GM19395 (cell line): ENCODE measurements at regions not wholly inside any gene's neighbourhood (a gene's known extent, or its start where the extent isn't known, plus 50 kb on each side); places are given as distances from the start of the nearest gene placed in this dataset.
"Not testable (repeated sequence)": the region's sequence is repeated elsewhere in the genome, so short reads cannot be mapped to it uniquely, and the experiment has no call there.

Source experiments
- ATAC-seq: cut with Tn5 transposase; IDR thresholded peaks from one replicate; pipeline ENCODE4 v1.9.1; 2021; ENCODE audit warnings: mild to moderate bottlenecking, moderate library complexity; ENCODE audit not compliant: unreplicated experiment

GRCh38 chr4:9604031-9604892 lies 160.0 kb downstream of the DEFB131A start:
- ATAC-seq: not testable (repeated sequence)

DNA sequence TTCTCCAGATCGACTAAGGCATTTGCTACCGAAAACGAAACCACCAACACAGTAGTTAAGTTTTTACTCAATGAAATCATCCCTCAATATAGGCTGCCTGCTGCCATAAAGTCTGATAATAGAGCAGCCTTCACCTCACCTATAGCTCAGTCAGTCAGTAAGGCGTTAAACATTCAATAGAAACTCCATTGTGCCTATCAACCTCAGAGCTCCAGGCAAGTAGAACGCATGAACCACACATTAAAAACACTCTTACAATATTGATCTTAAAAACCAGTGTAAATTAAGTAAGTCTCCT lies 160.6 kb downstream of the DEFB131A start:
- ATAC-seq: not testable (repeated sequence)

DNA sequence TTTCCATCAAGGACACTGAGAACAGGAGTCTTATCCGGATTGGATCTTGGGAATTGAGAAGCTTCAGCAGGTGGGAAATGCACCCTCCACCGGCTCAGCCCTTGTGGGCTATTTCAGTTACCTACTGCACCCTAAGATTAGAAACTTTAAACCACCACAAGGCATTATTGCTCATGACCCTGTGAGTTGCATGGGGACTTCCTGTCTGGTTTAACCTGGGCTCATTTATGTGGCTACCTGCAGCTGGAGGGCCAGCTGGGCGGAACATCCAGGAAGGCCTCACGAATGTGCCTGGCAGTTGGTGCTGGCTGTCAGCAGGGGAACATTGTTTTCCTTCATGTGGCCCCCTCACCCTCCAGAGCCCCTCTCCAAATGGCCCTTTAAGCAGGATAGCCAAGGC lies 164.1 kb downstream of the DEFB131A start:
- no peak for ATAC-seq

- not testable (repeated sequence) for ATAC-seq
Observed at GRCh38 chr4:9610321-9610720, 166.1 kb downstream of the DEFB131A start.

- no peak for ATAC-seq
Observed at GRCh38 chr4:9611101-9611500, 166.9 kb downstream of the DEFB131A start.

DNA sequence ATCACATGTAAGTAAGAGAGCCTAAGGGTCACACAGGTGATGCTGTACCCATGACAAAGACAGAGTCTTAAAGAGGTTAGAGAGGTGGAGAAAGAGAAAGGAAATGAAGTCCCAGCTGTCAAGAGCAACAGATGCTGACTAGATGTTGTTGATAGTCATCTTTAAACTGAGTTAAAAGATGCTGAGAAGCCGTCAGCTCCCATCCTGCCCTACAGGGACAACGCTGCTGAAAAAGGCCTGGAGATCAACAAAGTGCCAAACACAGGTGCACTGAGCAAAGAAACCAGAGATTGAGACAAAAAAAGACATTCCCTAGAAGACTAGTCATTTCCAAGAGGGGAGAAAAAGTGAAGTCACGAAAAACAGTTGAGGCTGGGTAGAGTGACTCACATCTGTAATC lies 145.0 kb upstream of the DRD5 start:
- ATAC-seq: not testable (repeated sequence)

DNA sequence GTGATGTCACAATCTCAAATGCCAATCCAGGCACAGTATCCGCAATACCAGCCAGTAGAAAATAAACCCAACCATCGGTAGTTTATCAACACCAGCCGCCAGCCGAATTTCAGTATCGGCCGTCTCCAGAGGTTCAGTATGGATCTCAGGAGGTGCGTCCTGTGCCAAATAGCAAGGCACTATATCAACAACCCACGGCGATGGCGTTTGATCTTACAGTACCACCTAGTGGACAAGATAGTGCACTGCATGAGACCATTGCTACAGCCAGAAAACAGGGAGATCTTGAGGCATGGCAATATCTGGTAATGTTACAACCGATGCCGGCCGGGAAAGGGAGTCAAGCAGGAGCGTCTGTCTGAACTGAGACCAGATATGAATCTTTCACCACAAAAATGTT lies 121.8 kb upstream of the DRD5 start:
- ATAC-seq: not testable (repeated sequence)

DNA sequence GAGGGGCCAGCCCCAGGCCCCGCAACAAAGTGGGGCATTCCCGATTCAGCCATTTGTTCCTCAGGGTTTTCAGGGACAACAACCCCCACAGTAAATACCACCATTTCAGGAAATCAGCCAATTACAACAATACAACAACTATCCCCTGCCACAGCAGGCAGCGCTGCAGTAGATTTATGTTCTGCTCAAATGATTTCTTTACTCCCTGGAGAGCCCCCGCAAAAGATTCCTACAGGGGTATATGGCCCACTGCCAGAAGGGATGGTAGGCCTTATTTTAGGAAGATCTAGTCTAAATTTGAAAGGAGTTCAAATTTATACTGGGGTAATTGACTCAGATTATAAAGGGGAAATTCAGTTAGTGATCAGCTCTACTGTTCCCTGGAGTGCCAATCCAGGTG lies 120.5 kb upstream of the DRD5 start:
- not testable (repeated sequence) for ATAC-seq

DNA sequence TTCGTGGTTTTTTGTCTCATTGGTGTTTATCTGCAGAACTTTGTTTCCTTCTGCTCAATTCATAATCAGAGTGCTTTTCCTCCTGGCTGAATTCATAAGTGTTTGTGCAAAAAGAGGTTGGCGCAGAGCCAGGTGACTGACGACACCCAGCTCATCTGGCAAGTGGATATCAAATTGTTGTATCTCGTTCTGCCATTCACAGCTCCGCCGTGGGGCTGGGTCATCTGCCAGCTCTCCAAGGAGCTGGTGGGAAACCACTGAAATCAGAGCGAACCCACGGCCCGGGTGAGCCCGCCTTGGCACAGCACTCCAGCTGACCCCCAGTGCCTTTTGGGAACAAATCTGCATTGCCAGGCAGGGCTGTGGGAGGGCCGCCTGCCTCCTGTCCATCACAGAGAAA lies 110.7 kb upstream of the DRD5 start:
- not testable (repeated sequence) for ATAC-seq

DNA sequence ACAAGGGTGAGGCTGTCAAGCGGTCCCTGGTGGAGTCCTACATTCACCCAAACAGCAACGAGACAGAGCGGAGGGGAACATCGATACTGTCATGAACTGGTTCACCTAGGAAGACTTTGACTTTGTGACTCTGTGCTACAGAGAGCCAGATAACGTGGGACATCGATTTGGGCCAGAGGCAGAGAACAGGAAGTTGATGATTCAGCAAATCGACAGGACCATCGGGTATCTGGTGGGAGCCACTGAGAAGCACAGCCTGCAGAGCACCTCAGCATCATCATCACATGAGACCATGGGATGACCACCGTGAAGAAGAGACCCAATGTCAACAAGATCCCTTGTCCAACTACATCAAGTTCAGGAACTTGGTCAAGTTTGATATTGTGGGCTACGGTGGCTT lies 104.1 kb upstream of the DRD5 start:
- ATAC-seq: not testable (repeated sequence)

- ATAC-seq: no peak
Observed at GRCh38 chr4:9679704-9680478, 101.5 kb upstream of the DRD5 start.

DNA sequence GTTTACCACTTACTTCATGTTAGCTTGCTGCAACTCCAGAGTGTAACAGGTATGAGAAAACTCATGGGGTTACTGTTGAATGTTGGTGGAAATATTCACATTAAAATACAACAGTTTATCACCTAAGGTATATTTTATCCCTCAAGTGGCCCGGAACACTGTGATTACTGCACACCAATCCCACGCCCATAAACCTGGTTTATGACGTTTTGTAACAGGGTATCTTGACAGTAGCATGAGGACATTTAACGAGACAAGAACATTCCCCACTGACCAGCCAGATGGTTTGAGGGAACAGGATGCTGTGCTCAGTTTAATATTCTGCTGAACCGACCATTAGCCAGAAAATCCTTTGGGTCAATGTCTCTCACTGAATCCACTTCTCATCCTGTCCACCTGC lies 98.3 kb upstream of the DRD5 start:
- not testable (repeated sequence) for ATAC-seq

- ATAC-seq: not testable (repeated sequence)
Observed at GRCh38 chr4:9685016-9685415, 96.4 kb upstream of the DRD5 start.

DNA sequence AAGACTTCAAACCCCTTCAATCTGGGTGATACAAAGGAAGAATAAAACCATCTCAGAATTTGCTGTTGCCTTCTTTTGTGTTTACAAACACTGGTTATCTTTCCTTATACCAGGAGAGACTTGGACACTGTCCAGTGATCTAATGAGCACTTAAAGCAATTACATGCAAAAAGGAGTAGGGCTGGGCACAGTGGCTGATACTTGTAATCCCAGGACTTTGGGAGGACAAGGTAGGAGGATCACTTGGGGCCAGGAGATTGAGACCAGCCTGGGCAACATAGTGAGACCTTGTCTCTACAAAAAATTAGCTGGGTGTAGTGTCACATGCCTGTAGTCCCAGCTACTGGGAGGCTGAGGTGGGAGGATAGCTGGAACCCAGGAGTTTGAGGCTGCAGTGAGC lies 95.7 kb upstream of the DRD5 start:
- ATAC-seq: no peak

DNA sequence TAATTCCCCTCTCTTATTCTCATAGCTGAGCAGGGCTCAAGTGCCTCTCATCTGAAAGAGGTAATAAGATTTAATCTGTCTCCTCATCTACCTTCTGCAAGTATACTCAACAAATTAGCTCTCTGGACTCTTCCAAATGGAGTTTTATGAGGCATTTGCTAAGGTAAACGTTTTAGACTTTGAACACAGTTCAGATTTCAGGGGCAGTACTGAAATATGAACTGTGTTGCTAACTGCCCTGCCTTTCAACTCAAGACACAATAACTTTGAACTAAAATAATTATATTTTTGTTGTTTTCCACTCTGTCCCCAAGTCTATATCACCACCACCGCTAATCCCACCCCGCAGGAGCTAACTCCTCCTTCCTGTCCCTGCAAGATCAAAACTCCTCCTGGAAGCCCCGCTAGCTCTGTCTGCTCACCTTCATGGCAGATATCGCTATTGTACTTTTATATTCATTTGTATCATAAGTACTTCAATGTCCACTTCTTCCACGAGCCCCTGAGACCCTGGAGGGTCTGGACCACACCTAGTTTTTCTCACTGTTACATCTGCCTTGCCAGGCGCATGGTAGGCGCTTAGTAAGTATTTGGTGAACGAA lies 90.7 kb upstream of the DRD5 start:
- ATAC-seq: not testable (repeated sequence)

DNA sequence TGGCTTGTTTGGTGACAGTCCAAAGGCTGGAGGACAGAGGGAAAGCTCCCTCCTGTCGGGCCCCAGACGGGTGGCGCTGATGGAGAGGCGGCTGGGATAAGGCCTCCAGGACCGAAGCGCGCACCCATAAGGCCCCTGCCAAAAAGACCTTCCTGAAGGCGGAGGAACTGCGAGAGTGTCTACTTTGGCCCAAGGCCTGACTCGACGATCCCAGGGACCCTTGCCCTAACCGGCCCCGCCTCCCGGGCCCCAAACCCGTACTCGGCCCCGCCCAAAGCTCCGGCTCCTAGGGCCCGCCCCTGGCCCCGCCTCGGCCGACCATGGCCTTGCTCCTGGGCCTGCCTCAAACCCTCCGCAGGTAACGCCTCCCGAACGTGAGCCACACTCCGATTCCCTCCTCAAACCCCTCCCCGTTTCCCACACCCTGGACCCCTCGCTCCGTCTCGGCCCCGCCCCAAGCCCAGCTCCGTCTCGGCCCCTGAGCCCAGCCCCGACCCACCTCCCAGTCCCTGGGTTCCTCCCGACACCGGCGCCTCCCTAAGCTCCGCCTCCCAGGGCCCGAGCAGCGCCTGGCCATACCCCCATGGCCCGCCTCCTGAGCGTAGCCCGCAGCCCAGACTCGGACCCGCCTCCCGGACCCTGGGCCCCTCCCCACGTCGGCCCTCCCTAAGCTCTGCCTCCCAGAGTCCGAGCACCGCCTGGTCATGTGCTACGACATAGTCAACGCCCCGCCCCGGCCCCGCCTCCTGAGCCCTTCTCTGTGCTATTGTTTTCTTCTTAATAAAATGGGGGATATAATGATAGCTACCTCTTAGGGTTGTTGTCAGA lies 90.0 kb upstream of the DRD5 start:
- peak; percentile 100 for ATAC-seq

DNA sequence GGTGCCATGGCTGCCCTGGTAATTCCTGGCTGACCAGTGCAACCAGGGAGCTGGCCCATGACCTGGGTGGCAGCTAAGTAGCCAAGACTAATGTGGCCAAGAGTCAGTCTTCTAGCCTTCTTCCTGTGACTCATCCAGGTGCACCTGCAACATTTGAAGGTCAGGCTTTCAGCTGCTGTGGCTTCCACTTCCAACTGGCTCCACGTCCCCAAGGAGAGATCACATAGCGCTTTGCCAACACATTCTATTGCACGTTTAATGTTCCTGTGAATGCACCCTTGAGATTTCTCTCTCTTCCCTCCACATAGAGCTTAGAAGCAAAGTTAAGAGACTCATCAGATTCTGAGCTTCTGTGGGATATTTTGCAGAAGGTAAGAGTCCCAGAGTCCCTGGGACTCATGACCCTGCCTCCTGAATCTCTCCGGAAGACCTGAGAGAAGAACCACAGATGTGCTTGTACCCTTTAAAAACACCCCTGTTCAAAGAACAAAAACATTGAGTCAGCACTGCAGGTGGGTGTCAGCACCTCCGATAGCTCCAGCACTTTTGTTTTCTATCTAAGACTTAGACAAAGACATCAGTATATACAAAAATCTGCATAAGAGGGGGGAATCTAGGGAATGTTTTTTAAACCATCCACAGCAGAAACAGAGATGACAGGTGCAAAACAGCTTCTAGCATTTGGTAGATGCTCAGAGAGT lies 88.5 kb upstream of the DRD5 start:
- ATAC-seq: not testable (repeated sequence)

DNA sequence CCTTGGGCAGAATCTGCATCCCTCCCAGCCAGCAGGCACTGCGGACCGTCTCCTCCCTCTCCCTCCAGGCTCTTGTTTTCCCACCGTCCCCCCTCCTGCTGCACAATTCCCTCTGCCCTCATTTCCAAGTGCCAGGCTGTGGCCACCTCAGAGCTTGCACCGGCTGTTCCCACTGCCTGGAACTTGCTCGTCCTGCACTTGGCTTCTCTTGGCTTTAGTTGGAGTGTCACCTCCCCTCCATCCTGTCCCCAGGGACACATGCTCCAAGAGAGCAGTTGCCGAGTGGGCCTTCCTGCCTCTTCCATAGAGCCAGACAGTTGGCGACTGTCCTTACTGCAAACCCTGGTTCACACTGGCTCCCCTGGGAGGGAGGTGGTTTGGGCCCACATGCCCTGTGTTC lies 87.0 kb upstream of the DRD5 start:
- not testable (repeated sequence) for ATAC-seq

GRCh38 chr4:9695994-9696393 lies 85.4 kb upstream of the DRD5 start:
- not testable (repeated sequence) for ATAC-seq

DNA sequence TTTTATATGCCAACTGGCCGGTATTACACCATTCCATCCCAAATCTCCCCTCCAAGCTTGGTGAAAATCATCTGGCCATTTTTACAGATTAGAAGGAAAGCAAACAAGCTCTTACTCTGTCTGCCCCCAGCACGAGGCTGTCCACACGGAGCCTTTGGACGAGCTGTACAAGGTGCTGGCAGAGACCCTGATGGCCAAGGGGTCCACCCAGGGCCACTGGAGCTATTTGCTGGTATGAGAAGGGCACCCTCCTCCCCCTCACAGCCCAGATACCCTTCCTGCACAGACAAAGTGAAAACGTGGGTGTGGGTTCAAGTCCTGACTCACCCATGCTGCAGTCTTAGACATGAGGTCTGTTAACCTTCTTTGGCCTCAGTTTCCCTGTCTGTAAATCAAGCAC lies 84.9 kb upstream of the DRD5 start:
- ATAC-seq: not testable (repeated sequence)
